Right cardiac atrium (tissue), 5 donors: ENCODE measurements at regions not wholly inside any gene's neighbourhood (a gene's known extent, or its start where the extent isn't known, plus 50 kb on each side); places are given as distances from the start of the nearest gene placed in this dataset.

ENCODE experiments used
- ATAC-seq, 2 donors: fragments of 200-7000 bp; cut with Tn5 transposase; one replicate each; pipeline versions ENCODE4 v1.8.0 to v1.9.1; 2020; ENCODE audit warnings: moderate library complexity in 2 of 2, mild to moderate bottlenecking in 1 of 2
- DNase-seq, 3 donors: peaks; one replicate each; pipeline ENCODE4 v3.0.0-alpha.2; 2020
- H3K27ac ChIP-seq: one replicate; pipeline ENCODE4 v1.5.1; 2013; ENCODE audit warnings: mild to moderate bottlenecking, low read length, control low read depth, moderate library complexity
- H3K27me3 ChIP-seq: one replicate; pipeline ENCODE4 v1.6.1; 2013; ENCODE audit not compliant: control insufficient read depth, insufficient read depth
- H3K4me1 ChIP-seq: one replicate; pipeline ENCODE4 v1.6.1; 2013; ENCODE audit warnings: low read length; ENCODE audit not compliant: control insufficient read depth, insufficient read depth
- H3K4me3 ChIP-seq: one replicate; pipeline ENCODE4 v1.5.1; 2013; ENCODE audit warnings: low read length, control low read depth
- H3K9me3 ChIP-seq: one replicate; pipeline ENCODE4 v1.6.1; 2013; ENCODE audit warnings: low read length; ENCODE audit not compliant: control insufficient read depth
- WGBS: extraction: QIAGEN DNeasy Blood & Tissue Kit; methylation state at CpG from one replicate; pipeline ENCODE4 v1.1.7; 2013; 5-methylcytosine and 5-hydroxymethylcytosine counted together
- intact Hi-C, 4 donors: fragments of 100-400 bp; cut with DNase I; formaldehyde crosslinking; loops; one replicate each; pipeline versions ENCODE4 v1.11.0 to v1.14.0; 2022 to 2023
- donor health status: healthy with polysubstance abuse.
- donor health status: DM: no; HTN: yes; CAD: no.
- donor health status: DM: no; HTN: no; CAD: no.
- donor health status: DM: no; HTN: yes; CAD: no; lungs with severe emphysema.
- donor health status: DM: yes; HTN: yes; CAD: no.

- intact Hi-C loops, result no loop called here
- H3K27ac ChIP-seq, result no peak overlapping the region
These were observed 212.2 kb downstream of the HS3ST1 start for GRCh38 chr4:11216520-11216919.

GRCh38 chr4:11214281-11214680 lies 214.4 kb downstream of the HS3ST1 start:
- DNase-seq (no peak), ATAC-seq (no peak)
- H3K27me3 ChIP-seq, result no peaks in the 10 kb centered on the region
- no peak overlapping the region for H3K4me3 ChIP-seq
- intact Hi-C loops, result no loop called here
- no peak overlapping the region for H3K27ac ChIP-seq
- 90% methylated on average over 3 of the region's 3 CpGs for WGBS
- no peaks in the 10 kb centered on the region for H3K4me1 ChIP-seq
- H3K9me3 ChIP-seq, result no peaks in the 10 kb centered on the region

More at GRCh38 chr4:11216520-11216919, 212.2 kb downstream of the HS3ST1 start:
- H3K9me3 ChIP-seq, result no peaks in the 10 kb centered on the region
- no peaks in the 10 kb centered on the region for H3K27me3 ChIP-seq
- ATAC-seq (no peak), DNase-seq (no peak)
- no peak overlapping the region for H3K4me3 ChIP-seq
- no peaks in the 10 kb centered on the region for H3K4me1 ChIP-seq

GRCh38 chr4:11209826-11210225 lies 218.9 kb downstream of the HS3ST1 start:
- no peaks in the 10 kb centered on the region for H3K4me1 ChIP-seq
- intact Hi-C loops, result no loop called here
- H3K4me3 ChIP-seq, result no peak overlapping the region
- DNase-seq (no peak), ATAC-seq (no peak)
- H3K27ac ChIP-seq, result no peak overlapping the region
- H3K27me3 ChIP-seq, result no peaks in the 10 kb centered on the region
- H3K9me3 ChIP-seq, result peaks cover 2% of the 10 kb centered on the region
- WGBS, result 79% methylated on average over 5 of the region's 5 CpGs

- Histone ChIP-seq H3K4me1 (no peaks in the 10 kb centered on the region), H3K4me3 (no peak overlapping the region), H3K27ac (no peak overlapping the region), H3K27me3 (no peaks in the 10 kb centered on the region), H3K9me3 (no peaks in the 10 kb centered on the region)
- ATAC-seq (no peak), DNase-seq (no peak)
- intact Hi-C loops, result no loop called here
- 92% methylated on average over 2 of the region's 2 CpGs for WGBS
These were observed 227.4 kb downstream of the HS3ST1 start for GRCh38 chr4:11201256-11201655.

- ATAC-seq, result no peak
- Histone ChIP-seq H3K27ac (no peak overlapping the region), H3K4me3 (no peak overlapping the region), H3K4me1 (no peaks in the 10 kb centered on the region), H3K9me3 (no peaks in the 10 kb centered on the region), H3K27me3 (no peaks in the 10 kb centered on the region)
- no peak for DNase-seq
- intact Hi-C loops, result no loop called here
- WGBS, result 93% methylated on average over 14 of the region's 14 CpGs
These were observed 230.0 kb downstream of the HS3ST1 start for GRCh38 chr4:11198516-11199305.

GRCh38 chr4:11197631-11198341 lies 230.9 kb downstream of the HS3ST1 start:
- no peaks in the 10 kb centered on the region for H3K27me3 ChIP-seq
- WGBS, result 88% methylated on average over 8 of the region's 8 CpGs
- H3K4me3 ChIP-seq, result no peak overlapping the region
- intact Hi-C loops, result no loop called here
- no peaks in the 10 kb centered on the region for H3K4me1 ChIP-seq
- no peak for DNase-seq
- no peak for ATAC-seq
- H3K9me3 ChIP-seq, result no peaks in the 10 kb centered on the region
- H3K27ac ChIP-seq, result no peak overlapping the region

GRCh38 chr4:11196927-11197522 lies 231.7 kb downstream of the HS3ST1 start:
- H3K4me3 ChIP-seq, result no peak overlapping the region
- DNase-seq, result no peak
- intact Hi-C loops, result no loop called here
- H3K27me3 ChIP-seq, result no peaks in the 10 kb centered on the region
- no peak overlapping the region for H3K27ac ChIP-seq
- 57% methylated on average over 4 of the region's 4 CpGs for WGBS
- no peaks in the 10 kb centered on the region for H3K9me3 ChIP-seq
- ATAC-seq, result no peak
- H3K4me1 ChIP-seq, result no peaks in the 10 kb centered on the region

- no peak for ATAC-seq
- no peak overlapping the region for H3K27ac ChIP-seq
- H3K9me3 ChIP-seq, result no peaks in the 10 kb centered on the region
- DNase-seq, result no peak
- no peak overlapping the region for H3K4me3 ChIP-seq
- H3K27me3 ChIP-seq, result no peaks in the 10 kb centered on the region
- no peaks in the 10 kb centered on the region for H3K4me1 ChIP-seq
- 68% methylated on average over 3 of the region's 3 CpGs for WGBS
- intact Hi-C loops, result no loop called here
These were observed 234.3 kb downstream of the HS3ST1 start for GRCh38 chr4:11194431-11194830.

- no peak for ATAC-seq
These were observed 238.9 kb downstream of the HS3ST1 start for GRCh38 chr4:11189756-11190155.

GRCh38 chr4:11183356-11183740 lies 245.3 kb downstream of the HS3ST1 start:
- H3K4me3 ChIP-seq, result no peak overlapping the region
- WGBS, result 31% methylated on average over 2 of the region's 2 CpGs
- no peaks in the 10 kb centered on the region for H3K4me1 ChIP-seq
- intact Hi-C loops, result no loop called here
- H3K27me3 ChIP-seq, result no peaks in the 10 kb centered on the region
- H3K27ac ChIP-seq, result no peak overlapping the region
- no peak for ATAC-seq
- no peaks in the 10 kb centered on the region for H3K9me3 ChIP-seq
- no peak for DNase-seq

More at GRCh38 chr4:11189756-11190155, 238.9 kb downstream of the HS3ST1 start:
- Histone ChIP-seq H3K4me1 (no peaks in the 10 kb centered on the region), H3K27ac (no peak overlapping the region), H3K9me3 (no peaks in the 10 kb centered on the region), H3K4me3 (no peak overlapping the region), H3K27me3 (no peaks in the 10 kb centered on the region)
- DNase-seq, result no peak
- intact Hi-C loops, result no loop called here
- 15% methylated on average over 2 of the region's 2 CpGs for WGBS

- 89% methylated on average over 1 of the region's 1 CpG for WGBS
- intact Hi-C loops, result no loop called here
- no peak for ATAC-seq
These were observed 245.9 kb downstream of the HS3ST1 start for GRCh38 chr4:11182586-11183355.

More at GRCh38 chr4:11182586-11183355, 245.9 kb downstream of the HS3ST1 start:
- Histone ChIP-seq H3K27ac (no peak overlapping the region), H3K4me1 (no peaks in the 10 kb centered on the region), H3K4me3 (no peak overlapping the region), H3K27me3 (no peaks in the 10 kb centered on the region), H3K9me3 (no peaks in the 10 kb centered on the region)
- DNase-seq, result no peak
